Sigmoid colon (tissue), 6 donors: ENCODE measurements at regions not wholly inside any gene's neighbourhood (a gene's known extent, or its start where the extent isn't known, plus 50 kb on each side); places are given as distances from the start of the nearest gene placed in this dataset.

Source experiments
- DNase-seq: peaks from one replicate; pipeline ENCODE4 v3.0.0-alpha.2; 2019
- H3K27ac ChIP-seq, 4 donors: fragments of 200-600 bp; sonication (generic); one replicate each; pipeline ENCODE4 v1.5.1; 2016 to 2019; ENCODE audit warnings: mild to moderate bottlenecking in 1 of 4
- H3K27me3 ChIP-seq, 3 donors: fragments of 200-600 bp; sonication (generic); one replicate each; pipeline ENCODE4 v1.5.1; 2019; ENCODE audit warnings: mild to moderate bottlenecking in 1 of 3
- H3K36me3 ChIP-seq, 4 donors: fragments of 200-600 bp; sonication (generic); one replicate each; pipeline ENCODE4 v1.5.1; 2016 to 2019
- H3K4me1 ChIP-seq, 4 donors: fragments of 200-600 bp; sonication (generic); one replicate each; pipeline ENCODE4 v1.5.1; 2017 to 2019
- H3K4me3 ChIP-seq, 4 donors: fragments of 200-600 bp; sonication (generic); one replicate each; pipeline ENCODE4 v1.5.1; 2017 to 2019; ENCODE audit warnings: mild to moderate bottlenecking in 2 of 4, moderate library complexity in 1 of 4
- H3K9me3 ChIP-seq, 4 donors: fragments of 200-600 bp in 3 of 4; sonication (generic) in 3 of 4; one replicate each; pipeline versions ENCODE4 v1.5.1 to v1.6.1; 2013 to 2019
- CTCF ChIP-seq, 4 experiments: fragments of 450-650 bp in 3 of 4; fragments of 200-600 bp in 1 of 4; IDR thresholded peaks; one replicate each; pipeline ENCODE4 v1.5.1; 2016 to 2019; ENCODE audit warnings: antibody characterized with exemption in 4 of 4, mild to moderate bottlenecking in 3 of 4, moderate library complexity in 2 of 4
- EP300 ChIP-seq, 4 donors: sonication (generic); formaldehyde crosslinking; IDR thresholded peaks; one replicate each; pipeline ENCODE4 v1.6.1; 2017; ENCODE audit warnings: antibody characterized with exemption in 4 of 4
- POLR2A ChIP-seq, 2 donors: fragments of 450-650 bp; IDR thresholded peaks; one replicate each; pipeline ENCODE4 v1.6.1; 2016; ENCODE audit warnings: antibody characterized with exemption in 2 of 2, mild to moderate bottlenecking in 2 of 2, moderate library complexity in 2 of 2
- POLR2AphosphoS5 ChIP-seq, 4 donors: sonication (generic); formaldehyde crosslinking; IDR thresholded peaks; one replicate each; pipeline ENCODE4 v1.6.1; 2017; ENCODE audit warnings: antibody characterized with exemption in 4 of 4
- WGBS, 2 donors: extraction: QIAGEN DNeasy Blood & Tissue Kit; methylation state at CpG; one replicate each; pipeline ENCODE4 v1.1.7; 2013; 5-methylcytosine and 5-hydroxymethylcytosine counted together
- intact Hi-C: fragments of 100-400 bp; cut with DNase I; formaldehyde crosslinking; loops from one replicate; pipeline ENCODE4 v1.15.1; 2023
- donor health status: healthy with polysubstance abuse.
- donor health status: healthy.

GRCh38 chr1:4468804-4469514 is 185.4 kb upstream of the AJAP1 start:
- H3K27ac ChIP-seq = no peak overlapping the region
- WGBS, 2 donors = 77 to 82% methylated on average over 9 of the region's 9 CpGs

GRCh38 chr1:4476394-4476793 is 178.0 kb upstream of the AJAP1 start:
- peaks cover 0 to 8% (median 0%) of the 10 kb centered on the region in 3 donors for H3K27me3 ChIP-seq
- no peaks in the 10 kb centered on the region for H3K4me1 ChIP-seq
- DNase-seq = no peak
- no peak overlapping the region for H3K27ac ChIP-seq
- intact Hi-C loops = no loop called here
- H3K9me3 ChIP-seq = peaks cover 0 to 14% (median 6%) of the 10 kb centered on the region in 4 donors
- H3K4me3 ChIP-seq = no peak overlapping the region
- no peaks in the 10 kb centered on the region for H3K36me3 ChIP-seq
- no peak for TF ChIP-seq POLR2AphosphoS5 (IDR thresholded peaks at IDR 0.05)
- TF ChIP-seq CTCF (IDR thresholded peaks at IDR 0.05) = no peak
- TF ChIP-seq EP300 (IDR thresholded peaks at IDR 0.05) = no peak
- no peak for TF ChIP-seq POLR2A (IDR thresholded peaks at IDR 0.05)

More at GRCh38 chr1:4468804-4469514, 185.4 kb upstream of the AJAP1 start:
- DNase-seq = no peak
- intact Hi-C loops = no loop called here
- Histone ChIP-seq H3K4me1 (no peaks in the 10 kb centered on the region), H3K27me3 (no peaks in the 10 kb centered on the region), H3K36me3 (no peaks in the 10 kb centered on the region), H3K4me3 (no peak overlapping the region), H3K9me3 (no peaks in the 10 kb centered on the region)
- TF ChIP-seq POLR2AphosphoS5 (IDR thresholded peaks at IDR 0.05) (no peak), EP300 (IDR thresholded peaks at IDR 0.05) (no peak), CTCF (IDR thresholded peaks at IDR 0.05) (no peak), POLR2A (IDR thresholded peaks at IDR 0.05) (no peak)

DNA sequence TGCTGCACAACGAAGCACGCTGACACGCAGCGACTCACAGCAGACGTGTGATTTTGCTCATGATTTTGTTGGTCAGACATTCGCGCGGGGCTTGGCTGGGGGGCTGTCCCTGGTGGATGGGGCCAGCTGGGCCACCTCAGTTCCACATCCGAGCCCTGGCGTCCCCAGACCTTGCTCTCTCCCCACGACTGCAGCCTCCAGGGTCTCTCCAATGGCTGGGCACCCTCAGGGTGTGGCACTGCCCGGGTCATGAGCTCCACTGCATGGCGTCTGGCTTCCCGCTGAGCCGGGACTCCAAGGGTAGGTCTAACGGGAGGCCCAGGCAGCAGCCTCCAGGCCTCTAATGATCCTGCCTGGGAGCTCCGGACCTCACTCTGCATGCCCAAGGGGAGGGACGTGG is 173.0 kb upstream of the AJAP1 start:
- Histone ChIP-seq H3K4me3 (no peak overlapping the region), H3K27ac (no peak overlapping the region), H3K4me1 (no peaks in the 10 kb centered on the region), H3K27me3 (peaks cover 0 to 4% (median 0%) of the 10 kb centered on the region in 3 donors), H3K9me3 (peaks cover 0 to 7% (median 3%) of the 10 kb centered on the region in 4 donors), H3K36me3 (no peaks in the 10 kb centered on the region)
- WGBS, 2 donors = 87 to 91% methylated on average over 18 of the region's 18 CpGs
- peak; percentile 55 for DNase-seq
- TF ChIP-seq POLR2AphosphoS5 (IDR thresholded peaks at IDR 0.05) (no peak), POLR2A (IDR thresholded peaks at IDR 0.05) (no peak), EP300 (IDR thresholded peaks at IDR 0.05) (no peak), CTCF (IDR thresholded peaks at IDR 0.05) (no peak)
- intact Hi-C loops = no loop called here

GRCh38 chr1:4482526-4482925 is 171.9 kb upstream of the AJAP1 start:
- TF ChIP-seq EP300 (IDR thresholded peaks at IDR 0.05) (no peak), POLR2A (IDR thresholded peaks at IDR 0.05) (no peak), POLR2AphosphoS5 (IDR thresholded peaks at IDR 0.05) (no peak), CTCF (IDR thresholded peaks at IDR 0.05) (no peak)
- Histone ChIP-seq H3K36me3 (no peaks in the 10 kb centered on the region), H3K27ac (no peak overlapping the region), H3K27me3 (peaks cover 0 to 4% (median 0%) of the 10 kb centered on the region in 3 donors), H3K4me1 (no peaks in the 10 kb centered on the region), H3K9me3 (no peaks in the 10 kb centered on the region), H3K4me3 (no peak overlapping the region)
- peak; percentile 39 for DNase-seq
- intact Hi-C loops = no loop called here
- 88 to 89% methylated on average over 21 of the region's 21 CpGs for WGBS, 2 donors
